Gastrocnemius medialis (tissue), 4 donors: ENCODE measurements at regions not wholly inside any gene's neighbourhood (a gene's known extent, or its start where the extent isn't known, plus 50 kb on each side); places are given as distances from the start of the nearest gene placed in this dataset.

Experiments used
- ATAC-seq, 2 donors: fragments of 150-250 bp; one replicate each; pipeline ENCODE4 v1.9.1; 2016
- DNase-seq, 2 donors: peaks; one replicate each; pipeline ENCODE4 v3.0.0-alpha.2; 2019
- H3K27ac ChIP-seq, 4 donors: fragments of 200-600 bp; sonication (generic); 1 replicate in 1 of 4; 2 replicates in 3 of 4; pipeline ENCODE4 v1.5.1; 2016 to 2018; ENCODE audit warnings: mild to moderate bottlenecking in 2 of 4, moderate library complexity in 1 of 4
- H3K27me3 ChIP-seq, 3 donors: fragments of 200-600 bp; sonication (generic) in 2 of 3; 1 replicate in 1 of 3; 2 replicates in 2 of 3; pipeline versions ENCODE4 v1.5.1 to v1.6.0; 2016 to 2019; ENCODE audit warnings: mild to moderate bottlenecking in 1 of 3, moderate library complexity in 1 of 3
- H3K36me3 ChIP-seq, 2 donors: fragments of 200-600 bp; sonication (generic) in 1 of 2; one replicate each; pipeline ENCODE4 v1.5.1; 2017 to 2018
- H3K4me1 ChIP-seq, 2 donors: fragments of 200-600 bp; sonication (generic) in 1 of 2; one replicate each; pipeline ENCODE4 v1.5.1; 2016 to 2017; ENCODE audit warnings: mild to moderate bottlenecking in 2 of 2
- H3K4me3 ChIP-seq, 4 donors: fragments of 200-600 bp; sonication (generic) in 3 of 4; 1 replicate in 1 of 4; 2 replicates in 3 of 4; pipeline ENCODE4 v1.5.1; 2016 to 2019; ENCODE audit warnings: mild to moderate bottlenecking in 2 of 4
- H3K9me3 ChIP-seq, 3 donors: fragments of 200-600 bp; sonication (generic) in 2 of 3; 1 replicate in 1 of 3; 2 replicates in 2 of 3; pipeline ENCODE4 v1.5.1; 2016 to 2019
- CTCF ChIP-seq, 5 experiments: fragments of 450-650 bp in 3 of 5; fragments of 200-600 bp in 2 of 5; sonication (generic) in 2 of 5; IDR thresholded peaks in 4 of 5; conservative IDR thresholded peaks in 1 of 5; 1 replicate in 4 of 5; 2 replicates in 1 of 5; pipeline ENCODE4 v1.5.1; 2016 to 2019; ENCODE audit warnings: antibody characterized with exemption in 5 of 5, mild to moderate bottlenecking in 3 of 5, moderate library complexity in 3 of 5
- POLR2A ChIP-seq, 2 donors: fragments of 450-650 bp; IDR thresholded peaks; one replicate each; pipeline ENCODE4 v1.6.1; 2017; ENCODE audit warnings: antibody characterized with exemption in 2 of 2, mild to moderate bottlenecking in 2 of 2, moderate library complexity in 2 of 2
- in situ Hi-C, 4 donors: fragments of 200-750 bp; cut with MboI; loops; one replicate each; pipeline versions ENCODE4 v1.15.0 to v1.8.0; 2017; ENCODE audit warnings: low sequenced_read_pairs in 4 of 4
- intact Hi-C: fragments of 100-400 bp; cut with DNase I; formaldehyde crosslinking; loops from one replicate; pipeline ENCODE4 v1.15.1; 2023; ENCODE audit warnings: low total_unique reads

GRCh38 chr13:53920916-53921315 is 892.3 kb downstream of the OLFM4 start:
- DNase-seq (no peak), ATAC-seq (no peak)
- no peak for TF ChIP-seq POLR2A (IDR thresholded peaks at IDR 0.05)
- TF ChIP-seq CTCF (IDR thresholded peaks at IDR 0.05 in 4 of 5, conservative IDR thresholded peaks at IDR 0.05 in 1 of 5): no peak
- intact Hi-C loops (no loop called here), in situ Hi-C loops (no loop called here)
- no peaks in the 10 kb centered on the region for H3K27me3 ChIP-seq
- no peaks in the 10 kb centered on the region for H3K4me1 ChIP-seq
- H3K27ac ChIP-seq: no peak overlapping the region
- no peaks in the 10 kb centered on the region for H3K9me3 ChIP-seq
- H3K36me3 ChIP-seq: no peaks in the 10 kb centered on the region
- H3K4me3 ChIP-seq: no peak overlapping the region

- ATAC-seq (no peak), DNase-seq (no peak)
- in situ Hi-C loops: no loop called here
- Histone ChIP-seq H3K9me3 (no peaks in the 10 kb centered on the region), H3K4me3 (no peak overlapping the region), H3K36me3 (no peaks in the 10 kb centered on the region), H3K4me1 (no peaks in the 10 kb centered on the region), H3K27ac (no peak overlapping the region), H3K27me3 (no peaks in the 10 kb centered on the region)
- intact Hi-C loops: no loop called here
- TF ChIP-seq CTCF (IDR thresholded peaks at IDR 0.05 in 4 of 5, conservative IDR thresholded peaks at IDR 0.05 in 1 of 5) (no peak), POLR2A (IDR thresholded peaks at IDR 0.05) (no peak)
Measured at GRCh38 chr13:53921473-53921872, 892.9 kb downstream of the OLFM4 start.

GRCh38 chr13:53941588-53942190 is 913.1 kb downstream of the OLFM4 start:
- in situ Hi-C loops: no loop called here
- TF ChIP-seq POLR2A (IDR thresholded peaks at IDR 0.05) (no peak), CTCF (IDR thresholded peaks at IDR 0.05 in 4 of 5, conservative IDR thresholded peaks at IDR 0.05 in 1 of 5) (no peak)
- ATAC-seq (no peak), DNase-seq (no peak)
- intact Hi-C loops: no loop called here
- no peak overlapping the region for H3K4me3 ChIP-seq
- no peaks in the 10 kb centered on the region for H3K9me3 ChIP-seq
- H3K27ac ChIP-seq: no peak overlapping the region
- H3K4me1 ChIP-seq: no peaks in the 10 kb centered on the region
- H3K36me3 ChIP-seq: no peaks in the 10 kb centered on the region
- H3K27me3 ChIP-seq: no peaks in the 10 kb centered on the region

GRCh38 chr13:53946500-53946899 is 917.9 kb downstream of the OLFM4 start:
- intact Hi-C loops (no loop called here), in situ Hi-C loops (no loop called here)
- H3K27ac ChIP-seq: no peak overlapping the region
- no peaks in the 10 kb centered on the region for H3K9me3 ChIP-seq
- no peaks in the 10 kb centered on the region for H3K36me3 ChIP-seq
- DNase-seq (no peak), ATAC-seq (no peak)
- H3K27me3 ChIP-seq: no peaks in the 10 kb centered on the region
- TF ChIP-seq POLR2A (IDR thresholded peaks at IDR 0.05) (no peak), CTCF (IDR thresholded peaks at IDR 0.05 in 4 of 5, conservative IDR thresholded peaks at IDR 0.05 in 1 of 5) (no peak)
- H3K4me3 ChIP-seq: no peak overlapping the region
- no peaks in the 10 kb centered on the region for H3K4me1 ChIP-seq

GRCh38 chr13:53953183-53953582 is 924.6 kb downstream of the OLFM4 start:
- no peaks in the 10 kb centered on the region for H3K4me1 ChIP-seq
- ATAC-seq (no peak), DNase-seq (no peak)
- no peaks in the 10 kb centered on the region for H3K27me3 ChIP-seq
- no peaks in the 10 kb centered on the region for H3K9me3 ChIP-seq
- no peak overlapping the region for H3K27ac ChIP-seq
- intact Hi-C loops (no loop called here), in situ Hi-C loops (no loop called here)
- TF ChIP-seq POLR2A (IDR thresholded peaks at IDR 0.05) (no peak), CTCF (IDR thresholded peaks at IDR 0.05 in 4 of 5, conservative IDR thresholded peaks at IDR 0.05 in 1 of 5) (no peak)
- no peak overlapping the region for H3K4me3 ChIP-seq
- no peaks in the 10 kb centered on the region for H3K36me3 ChIP-seq
